ENCODE measurements at regions not wholly inside any gene's neighbourhood (a gene's known extent, or its start where the extent isn't known, plus 50 kb on each side); places are given as distances from the start of the nearest gene placed in this dataset.

GRCh38 chr2:19653509-19653908, 248.3 kb downstream of the TTC32 start:
- Histone ChIP-seq H3K27me3 (ENCODE audit: control insufficient read depth, insufficient read depth, low read length) (no peaks in the 10 kb centered on the region), H3K9me3 (ENCODE audit: control insufficient read depth, insufficient read depth, low read depth, low read length) (no peaks in the 10 kb centered on the region), H3K27ac (ENCODE audit: low read length) (no peak overlapping the region), H3K4me3 (ENCODE audit: low read depth in 2 of 2, low read length in 2 of 2) (no peak overlapping the region), H3K4me1 (ENCODE audit: control insufficient read depth, insufficient read depth, low read length) (no peaks in the 10 kb centered on the region), H3K36me3 (ENCODE audit: control insufficient read depth, insufficient read depth, low read length) (no peaks in the 10 kb centered on the region)
- no peak for DNase-seq (ENCODE audit: low read depth, low spot score)
- TF ChIP-seq TCF7L2 (IDR thresholded peaks at IDR 0.05; ENCODE audit: low read depth, low read length) (no peak), REST (IDR thresholded peaks at IDR 0.05; ENCODE audit: insufficient read depth in 1 of 2, low read depth in 2 of 2, low read length in 1 of 2) (no peak), POLR2AphosphoS5 (IDR thresholded peaks at IDR 0.05; ENCODE audit: low read depth, low read length) (no peak)
- BruUV-seq (replicated peaks) = no TSS peak
- ChIA-PET CTCF (no interaction called here), POLR2A (no interaction called here)
- ATAC-seq = no peak
- in situ Hi-C loops (cut with HindIII; ENCODE audit: low pct_unique_long_range_greater_than_20kb, low sequenced_read_pairs) = no loop called here
- intact Hi-C loops (cut with micrococcal nuclease; ENCODE audit: unreplicated experiment) = no loop called here

GRCh38 chr2:19652811-19653210, 249.0 kb downstream of the TTC32 start:
- Histone ChIP-seq H3K27me3 (ENCODE audit: control insufficient read depth, insufficient read depth, low read length) (no peaks in the 10 kb centered on the region), H3K27ac (ENCODE audit: low read length) (no peak overlapping the region), H3K4me1 (ENCODE audit: control insufficient read depth, insufficient read depth, low read length) (no peaks in the 10 kb centered on the region), H3K9me3 (ENCODE audit: control insufficient read depth, insufficient read depth, low read depth, low read length) (no peaks in the 10 kb centered on the region), H3K4me3 (ENCODE audit: low read depth in 2 of 2, low read length in 2 of 2) (no peak overlapping the region), H3K36me3 (ENCODE audit: control insufficient read depth, insufficient read depth, low read length) (no peaks in the 10 kb centered on the region)
- TF ChIP-seq POLR2AphosphoS5 (IDR thresholded peaks at IDR 0.05; ENCODE audit: low read depth, low read length) (no peak), SIN3A (IDR thresholded peaks at IDR 0.05; ENCODE audit: borderline replicate concordance, insufficient read depth, low read depth, low read length) (no peak), REST (IDR thresholded peaks at IDR 0.05; ENCODE audit: insufficient read depth in 1 of 2, low read depth in 2 of 2, low read length in 1 of 2) (no peak), TCF7L2 (IDR thresholded peaks at IDR 0.05; ENCODE audit: low read depth, low read length) (no peak), CTCF (IDR thresholded peaks at IDR 0.05) (no peak)
- ATAC-seq = no peak; the same call in 1 of the 2 replicates
- no peak for DNase-seq (ENCODE audit: low read depth, low spot score)
- in situ Hi-C loops (cut with HindIII; ENCODE audit: low pct_unique_long_range_greater_than_20kb, low sequenced_read_pairs) = no loop called here
- intact Hi-C loops (cut with micrococcal nuclease; ENCODE audit: unreplicated experiment) = no loop called here
- POLR2A ChIA-PET = no interaction called here
- CTCF ChIA-PET = no interaction called here
- BruUV-seq (replicated peaks) = no TSS peak
